ENCODE measurements at regions not wholly inside any gene's neighbourhood (a gene's known extent, or its start where the extent isn't known, plus 50 kb on each side); places are given as distances from the start of the nearest gene placed in this dataset.

DNA sequence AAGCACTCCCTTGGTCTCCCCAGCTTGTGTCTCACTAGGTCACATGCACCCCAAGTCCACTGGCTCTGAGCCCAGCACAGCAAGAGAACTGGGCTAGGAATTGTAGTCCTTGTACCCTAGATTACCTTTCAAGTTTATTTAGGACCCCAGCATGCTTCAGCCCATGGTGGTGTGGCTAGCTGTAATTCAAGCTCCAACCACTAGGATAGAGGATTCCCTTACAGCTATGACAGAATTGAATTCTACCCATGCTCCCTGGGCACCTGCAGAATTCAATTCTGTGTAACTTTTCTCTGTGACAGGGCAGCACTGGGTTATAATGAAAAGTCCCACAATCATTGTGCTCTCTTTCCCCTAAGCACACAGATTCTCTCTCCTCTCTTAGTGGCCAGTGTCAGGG, 253.8 kb upstream of the DMD start:
- no peak for DNase-seq

DNA sequence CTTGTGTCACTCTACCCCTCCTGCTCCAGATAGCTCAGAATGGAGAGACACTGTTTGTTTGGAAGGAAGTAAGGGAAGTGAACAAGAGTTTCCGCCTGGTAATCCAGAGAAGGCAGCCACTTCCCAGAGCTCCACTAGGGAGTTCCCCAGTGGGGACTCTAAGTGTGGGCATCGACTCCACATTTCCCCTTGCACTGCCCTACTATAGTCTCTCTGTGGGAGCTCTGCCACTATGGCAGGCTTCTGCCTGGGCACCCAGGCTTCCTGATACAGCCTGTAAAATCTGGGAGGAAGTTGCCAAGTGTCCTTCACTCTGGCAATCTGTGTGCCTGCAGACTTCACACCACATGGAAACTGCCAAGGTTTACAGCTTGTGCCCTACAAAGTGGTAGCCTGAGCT, 245.8 kb upstream of the DMD start:
- no peak for DNase-seq

DNA sequence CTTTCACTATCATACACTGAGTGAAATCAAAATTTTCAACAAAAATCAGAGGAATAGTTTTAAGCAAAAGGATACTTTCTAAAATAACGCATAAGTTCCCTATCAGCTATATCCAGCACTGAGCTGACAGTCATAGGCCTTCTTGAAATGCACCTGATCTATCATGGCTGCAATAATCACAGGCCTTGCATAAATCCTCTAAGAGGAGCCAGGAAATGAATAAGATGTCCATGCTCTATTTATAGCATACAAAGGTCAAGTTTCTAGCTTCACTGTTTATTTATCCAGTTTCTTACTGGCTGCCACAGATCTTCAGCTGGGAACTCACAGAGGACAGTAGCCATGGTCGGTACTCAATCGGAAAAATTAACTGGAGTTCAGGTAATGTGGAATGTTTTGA, 235.9 kb upstream of the DMD start:
- no peak for DNase-seq

DNA sequence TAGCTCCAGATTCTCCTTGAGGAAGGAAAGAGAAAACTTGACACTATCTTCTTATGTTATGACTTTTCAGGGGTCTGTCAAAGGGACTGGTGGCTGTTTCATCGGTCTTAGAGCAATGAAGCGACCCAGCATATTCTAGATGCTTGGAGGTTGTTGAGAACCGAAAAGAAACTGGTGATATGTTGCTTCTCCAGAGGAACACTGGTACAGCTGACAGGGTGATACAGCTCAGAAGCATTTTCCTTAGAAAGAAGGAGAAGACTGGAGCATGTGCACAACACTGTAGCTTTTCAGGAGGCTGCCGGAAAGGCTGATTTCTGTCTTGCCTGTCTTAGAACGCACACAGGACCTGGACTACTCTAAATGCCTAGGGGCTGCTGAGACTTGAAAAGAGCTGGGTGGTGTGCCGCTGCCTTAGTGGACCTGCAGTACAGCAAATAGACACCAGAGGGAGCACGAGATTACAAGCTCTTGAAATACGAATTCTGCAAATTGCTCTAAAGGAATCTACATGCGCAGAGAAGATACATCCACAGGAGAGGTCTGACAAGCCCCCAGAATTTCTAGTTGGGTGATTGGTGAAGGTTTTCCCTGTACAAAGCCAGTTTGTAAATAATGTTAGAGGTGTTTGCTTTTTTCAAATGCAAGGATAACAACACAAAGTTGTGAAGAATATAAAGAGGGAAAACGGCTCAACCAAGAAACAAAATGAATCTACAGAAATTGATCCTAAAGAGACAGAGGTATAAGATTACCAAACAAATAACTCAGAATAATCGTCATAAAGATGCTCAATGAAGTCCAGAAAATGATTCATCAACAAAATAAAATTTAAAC, 223.1 kb upstream of the DMD start:
- DNase-seq, result peak; percentile 50 to 51

DNA sequence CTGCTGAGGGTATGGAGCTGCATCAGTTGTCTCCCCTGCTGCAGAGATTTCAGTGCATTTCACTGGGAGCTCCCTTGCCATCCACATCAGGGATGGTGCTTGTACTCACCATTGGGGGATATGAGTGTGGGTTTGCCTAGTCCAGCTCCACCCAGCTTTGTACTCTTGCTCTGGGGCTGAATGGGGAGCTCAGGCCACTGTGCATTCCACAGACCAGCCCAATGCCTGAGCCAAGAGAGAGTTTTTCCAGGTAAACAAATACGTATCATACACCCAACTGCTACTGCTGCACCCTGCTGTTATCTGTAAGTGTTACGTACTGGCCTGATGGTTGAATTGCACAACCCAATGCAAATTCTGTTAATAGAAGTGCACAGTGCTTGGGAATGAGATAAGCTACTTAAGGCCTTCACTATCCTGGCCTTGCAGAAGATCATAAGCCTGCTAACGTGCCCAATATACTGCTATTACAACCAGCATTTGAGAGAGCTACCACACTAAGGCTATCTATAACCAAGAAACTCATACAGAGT, 205.0 kb upstream of the DMD start:
- no peak for DNase-seq

DNA sequence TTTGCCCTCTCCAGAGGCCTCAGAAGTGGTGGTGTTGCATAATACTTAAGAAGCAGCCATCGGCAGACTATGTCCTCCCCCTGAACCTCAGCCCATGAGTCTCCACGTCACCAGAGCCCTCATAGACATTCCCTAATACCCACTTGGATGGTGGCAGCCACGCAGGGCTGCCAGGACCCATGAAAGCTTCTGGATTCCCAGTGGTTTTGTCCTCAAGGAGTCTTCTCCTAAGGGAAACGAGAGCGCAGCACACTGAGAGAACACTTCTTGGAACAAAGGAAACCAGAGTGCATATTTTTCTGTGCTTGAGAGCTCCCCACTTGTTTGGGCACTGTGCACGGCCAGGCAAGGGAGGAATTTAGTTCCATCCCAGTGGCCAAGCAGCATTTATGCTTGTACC, 204.1 kb upstream of the DMD start:
- no peak for DNase-seq

DNA sequence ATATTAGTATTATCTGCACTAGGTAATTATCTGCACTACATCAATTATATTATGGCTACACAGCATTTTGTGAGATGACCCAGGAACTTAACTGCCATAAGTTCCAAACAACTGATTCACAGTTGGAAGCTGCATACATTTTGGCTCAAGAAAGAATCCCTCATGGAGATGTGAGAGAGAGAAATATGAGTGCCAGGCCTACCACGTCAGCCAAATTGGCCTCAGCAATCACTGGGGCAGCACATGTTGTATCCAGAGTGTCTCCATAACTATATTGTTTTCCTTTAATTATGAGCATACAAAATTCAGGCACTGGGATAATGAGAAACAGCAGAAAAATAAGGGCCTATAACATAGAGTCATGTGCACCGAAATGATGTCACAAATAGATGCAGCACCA, 174.2 kb upstream of the DMD start:
- DNase-seq, result no peak

DNA sequence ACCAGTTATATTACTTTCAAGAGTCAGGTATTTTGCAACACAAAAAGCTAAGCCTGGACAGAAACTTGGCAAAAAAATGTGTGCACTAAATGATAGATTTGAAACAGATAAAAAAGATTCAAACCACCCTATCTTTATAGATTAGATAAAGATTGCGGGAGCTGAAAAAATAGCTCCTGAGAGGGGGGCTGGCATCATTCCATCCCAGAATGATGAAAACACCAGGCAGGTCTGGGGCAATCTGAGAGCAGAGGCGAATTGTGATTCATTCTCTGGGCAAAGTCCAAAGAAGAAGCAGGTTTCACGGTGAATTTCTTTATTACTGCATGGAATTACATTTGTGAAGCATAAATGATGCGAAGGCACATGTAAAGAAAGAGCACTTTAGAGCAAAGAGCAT, 168.5 kb upstream of the DMD start:
- no peak for DNase-seq

DNA sequence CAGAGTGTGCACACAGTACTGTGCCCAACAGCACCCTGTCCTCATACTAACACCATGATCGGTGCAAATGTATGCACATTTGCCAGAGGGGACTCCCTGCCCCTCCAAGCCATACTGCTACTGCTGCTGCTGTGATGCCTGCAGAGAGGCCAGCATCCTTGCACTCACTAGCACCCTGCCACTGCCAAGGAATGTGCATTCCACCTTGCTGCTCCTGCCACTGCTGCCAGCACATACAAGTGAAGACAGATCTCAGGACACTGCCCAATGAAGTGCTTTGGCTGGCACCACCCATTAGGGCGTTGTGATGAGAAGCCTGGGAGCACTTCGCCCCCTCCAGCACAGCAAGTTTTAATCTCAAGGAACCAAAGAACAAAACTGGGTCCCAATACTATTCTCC, 146.3 kb upstream of the DMD start:
- DNase-seq, result no peak

DNA sequence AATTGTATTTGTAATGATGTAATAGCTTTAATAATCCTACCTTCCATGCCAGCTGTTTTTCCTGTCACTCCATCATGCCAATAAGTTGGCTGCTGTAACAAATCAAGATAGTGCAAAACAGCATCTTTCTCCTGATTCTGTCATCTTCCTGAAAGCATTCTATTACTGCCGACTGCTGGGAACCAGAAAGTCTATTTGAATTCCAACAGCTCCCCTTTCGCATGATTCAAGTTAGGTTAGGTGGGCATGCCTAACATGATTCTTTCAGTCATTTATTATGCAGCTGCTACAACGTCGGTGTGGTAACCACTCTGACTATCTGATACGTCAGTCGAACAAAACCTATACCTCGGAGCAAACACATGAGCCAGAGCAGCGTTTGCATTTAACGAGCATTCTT, 127.9 kb upstream of the DMD start:
- DNase-seq, result no peak

DNA sequence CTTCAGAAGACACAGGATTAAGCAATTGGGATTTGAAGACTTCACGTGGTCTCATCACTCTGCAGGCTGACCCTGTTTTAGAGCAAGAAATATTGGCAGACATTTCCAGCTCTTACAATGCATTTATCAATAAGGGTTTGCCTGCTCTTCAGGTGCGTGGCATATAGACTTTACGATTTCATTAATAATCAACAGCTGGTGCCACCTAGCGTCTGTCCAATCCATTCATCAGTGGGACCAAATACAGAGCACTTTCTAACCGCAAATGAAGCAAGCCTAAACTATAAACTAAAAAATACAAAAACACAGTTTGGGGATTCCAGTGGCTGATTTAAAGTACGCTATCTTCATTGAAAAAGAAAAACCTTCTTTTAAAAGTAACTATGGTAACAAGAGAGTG, 125.4 kb upstream of the DMD start:
- peak in 1 of 2 experiments; percentile 16 for DNase-seq

DNA sequence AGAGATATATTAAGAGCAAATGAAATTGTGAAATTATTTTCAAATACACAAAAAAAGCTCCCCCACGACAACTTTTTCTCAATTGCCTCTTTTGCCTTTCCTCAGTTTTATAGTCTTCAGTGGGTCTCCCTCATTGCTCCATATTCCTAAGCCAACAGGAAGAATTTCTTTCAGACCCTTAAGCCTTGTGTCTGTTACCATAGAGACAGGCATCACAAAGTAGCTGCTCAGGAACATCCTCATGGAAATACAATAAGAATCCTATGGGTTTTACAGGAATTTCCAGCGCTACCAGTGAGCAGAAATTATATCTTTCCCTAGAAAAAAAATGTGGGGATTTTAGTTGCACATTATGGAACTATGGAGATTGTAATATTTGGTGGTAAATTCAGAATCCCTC, 121.9 kb upstream of the DMD start:
- no peak for DNase-seq

DNA sequence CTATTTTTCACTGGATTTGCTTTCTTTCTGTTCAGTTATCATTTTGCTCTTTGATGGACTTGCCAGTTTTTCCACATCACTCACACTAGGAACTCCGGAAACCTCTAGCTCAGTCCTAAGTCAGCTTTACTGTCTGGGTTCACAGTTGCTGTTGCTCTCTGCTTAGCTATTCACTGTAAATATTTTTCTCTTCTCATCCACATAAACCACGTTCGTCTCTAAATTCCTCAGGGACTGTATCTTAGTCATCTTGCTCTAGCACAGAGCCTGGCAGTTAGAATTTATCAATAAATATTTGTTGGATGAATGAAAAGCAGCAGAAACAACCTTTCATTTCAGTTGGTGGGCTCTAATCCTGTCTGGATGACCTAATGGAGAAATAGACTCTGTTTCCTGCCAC, 119.4 kb upstream of the DMD start:
- no peak for DNase-seq

DNA sequence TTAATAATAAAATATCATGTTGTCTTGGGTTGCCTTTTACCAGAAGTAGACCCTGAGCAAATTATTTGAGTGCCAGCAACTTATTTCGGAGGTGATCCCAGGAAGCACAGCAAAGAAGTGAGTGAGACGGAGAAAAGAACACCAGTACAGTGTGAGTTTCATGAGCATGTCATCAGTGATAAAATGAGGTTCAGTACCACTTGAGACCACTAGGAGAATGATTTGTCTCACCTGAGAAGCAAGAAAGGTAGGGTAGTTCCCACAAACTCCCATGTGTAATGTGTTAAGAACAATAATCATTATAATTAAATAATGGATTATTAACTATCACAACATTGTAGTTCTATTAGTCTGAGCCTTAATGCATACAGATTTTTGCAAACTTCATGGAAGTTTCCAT, 112.8 kb upstream of the DMD start:
- DNase-seq, result no peak

DNA sequence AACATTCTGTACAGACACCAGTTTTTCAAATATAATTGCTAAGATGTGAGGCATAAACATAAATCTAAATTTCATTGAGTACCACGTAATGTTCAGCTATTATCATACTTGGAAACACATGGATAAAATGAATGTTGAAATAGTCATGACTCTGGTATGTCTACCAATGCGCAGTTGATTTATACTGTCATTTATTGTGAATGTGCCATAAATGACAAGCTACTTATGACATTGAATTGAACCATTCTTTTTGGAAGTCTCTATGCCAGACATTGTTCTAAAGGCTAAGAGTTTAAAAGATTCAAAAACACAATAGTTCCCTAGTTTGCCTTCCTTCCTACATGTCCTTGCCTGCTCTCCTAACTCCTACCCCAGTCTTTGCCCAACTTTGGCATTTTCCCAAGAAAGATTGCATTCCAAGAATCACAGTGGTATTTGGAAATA, 96.6 kb upstream of the DMD start:
- no peak for DNase-seq

DNA sequence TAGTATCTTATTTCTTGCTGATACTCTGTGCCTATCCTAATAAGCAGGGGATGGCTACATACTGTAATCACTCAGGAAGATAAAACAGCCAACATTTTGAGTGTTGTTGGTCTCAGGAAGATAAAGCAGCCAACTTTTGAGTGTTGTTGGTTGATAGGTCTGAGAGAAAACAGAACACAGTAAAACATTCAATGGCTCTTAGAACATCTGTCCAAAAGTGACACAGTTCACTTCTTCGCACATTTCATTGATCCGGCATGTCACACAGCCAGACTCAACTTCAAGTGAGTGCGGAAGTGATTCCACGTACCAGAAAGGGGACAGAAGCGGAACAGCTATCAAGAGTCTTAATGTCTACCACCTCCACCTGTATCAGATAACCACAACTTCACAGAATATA, 87.3 kb upstream of the DMD start:
- no peak for DNase-seq

DNA sequence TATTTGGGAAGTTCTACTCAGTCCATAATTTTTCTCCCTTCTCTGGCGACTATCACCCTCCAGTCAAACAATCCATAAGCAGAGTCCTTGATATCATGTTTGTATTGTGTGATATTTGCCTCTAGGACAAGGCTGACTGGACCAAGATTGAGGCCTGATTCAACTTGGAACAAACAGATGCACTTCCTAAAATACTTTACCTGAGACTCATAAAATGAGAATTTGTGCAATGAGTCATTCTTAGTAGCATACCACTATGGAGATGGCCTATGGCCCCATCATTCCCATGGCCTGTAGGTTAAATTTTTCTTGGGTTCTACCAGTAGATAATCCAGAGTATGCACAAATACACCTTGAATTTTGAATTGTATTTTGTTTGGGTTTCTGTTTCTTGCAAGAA, 74.2 kb upstream of the DMD start:
- DNase-seq, result no peak

DNA sequence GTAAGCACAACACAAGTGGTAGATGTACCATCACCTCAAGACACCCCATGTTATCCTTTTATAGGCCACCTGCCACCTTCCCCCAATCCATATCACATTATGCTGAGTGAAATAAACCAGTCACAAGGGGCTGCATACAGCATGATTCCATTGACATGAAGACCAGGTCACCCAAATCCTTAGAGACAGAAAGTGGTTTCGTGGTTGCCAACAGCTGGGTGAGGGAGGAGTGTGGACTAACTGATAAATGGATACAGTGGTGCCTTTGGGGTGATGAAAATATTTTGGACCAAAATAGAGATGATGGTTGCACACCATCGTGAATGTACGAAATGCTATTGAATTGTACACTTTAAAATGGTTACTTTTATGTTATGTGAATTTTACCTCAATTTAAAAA, 65.7 kb upstream of the DMD start:
- DNase-seq, result no peak

DNA sequence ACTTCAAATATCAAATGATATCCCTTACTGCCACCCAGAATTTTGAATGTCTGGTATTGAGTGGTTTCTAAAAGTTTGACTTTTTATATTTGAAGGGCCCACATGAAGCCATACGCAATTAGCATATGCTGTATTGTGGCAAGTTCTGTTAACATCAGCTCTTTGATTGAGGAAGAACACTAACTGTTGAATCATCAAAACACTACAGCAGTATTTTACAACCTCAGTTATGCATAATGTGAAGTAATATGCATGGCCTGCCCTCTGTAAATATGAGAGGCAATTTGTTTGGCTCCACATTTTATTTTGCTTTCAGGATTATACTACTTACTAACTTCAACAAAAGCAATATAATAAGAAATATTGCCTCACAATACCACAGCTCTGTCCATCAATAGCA, 62.2 kb upstream of the DMD start:
- no peak for DNase-seq

DNA sequence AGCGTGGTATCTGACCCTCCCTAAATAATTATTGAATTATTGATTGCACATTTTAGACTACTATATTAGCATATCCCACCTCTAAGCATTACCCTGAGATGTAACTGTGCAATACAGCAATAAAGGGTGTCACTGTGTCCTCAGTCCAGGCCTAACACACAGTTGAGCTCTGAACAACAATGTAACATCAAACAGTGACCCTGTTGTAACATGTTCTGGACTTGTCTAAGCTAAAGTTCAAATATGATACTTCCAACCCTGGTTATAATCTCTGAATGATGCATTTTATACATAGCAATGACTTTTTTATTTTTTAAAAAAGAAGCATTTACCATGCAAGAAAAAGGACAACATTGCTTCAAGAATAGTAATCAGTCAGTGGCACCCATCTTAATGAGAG, 61.6 kb upstream of the DMD start:
- no peak for DNase-seq

All from Kasumi-1 (cell line).